NB4 (cell line): ENCODE measurements at regions not wholly inside any gene's neighbourhood (a gene's known extent, or its start where the extent isn't known, plus 50 kb on each side); places are given as distances from the start of the nearest gene placed in this dataset.

Source experiments
- DNase-seq: peaks from one replicate; pipeline ENCODE4 v3.0.0; 2010; ENCODE audit warnings: low read depth
- H3K4me3 ChIP-seq: one replicate; pipeline ENCODE4 v1.5.1; 2011; ENCODE audit warnings: mild to moderate bottlenecking, low read depth, low read length, moderate library complexity
- MYC ChIP-seq: IDR thresholded peaks from 2 replicates; pipeline ENCODE4 v1.6.1; 2011; ENCODE audit warnings: low read depth, low read length
- POLR2A ChIP-seq: IDR thresholded peaks from 2 replicates; pipeline ENCODE4 v1.6.1; 2011; ENCODE audit warnings: mild to moderate bottlenecking; ENCODE audit not compliant: insufficient read length; ENCODE audit errors: extremely low read depth
- TF ChIP-seq, protein P1 (sequence below): IDR thresholded peaks from 2 replicates; pipeline ENCODE4 v1.6.1; 2011; ENCODE audit warnings: low read depth, low read length
- TF ChIP-seq, protein P2 (sequence below): IDR thresholded peaks from one replicate; pipeline ENCODE4 v1.5.1; 2012; ENCODE audit warnings: low read depth, low read length

DNA sequence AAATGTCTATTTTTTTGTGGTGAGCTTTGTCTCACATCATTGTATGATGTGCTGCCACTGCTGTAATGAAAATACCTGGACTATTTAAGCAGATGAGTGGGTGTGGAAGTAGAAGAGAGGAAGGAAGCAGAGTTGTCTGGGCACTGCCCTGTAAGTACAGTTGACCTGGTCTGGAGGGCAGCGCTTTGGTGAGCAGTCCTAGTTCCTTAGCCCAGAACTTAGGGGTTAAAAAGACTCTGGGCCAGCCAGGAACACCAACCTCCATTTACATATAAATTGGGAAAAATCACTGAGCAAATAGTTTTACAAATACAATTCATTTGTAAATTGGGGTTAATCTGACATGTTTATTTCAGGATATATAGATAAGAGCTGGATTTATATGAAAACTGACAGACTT lies 347.1 kb upstream of the FAT1 start:
- no peak for TF ChIP-seq MYC
- no peak overlapping the region for H3K4me3 ChIP-seq
- DNase-seq, result no peak

DNA sequence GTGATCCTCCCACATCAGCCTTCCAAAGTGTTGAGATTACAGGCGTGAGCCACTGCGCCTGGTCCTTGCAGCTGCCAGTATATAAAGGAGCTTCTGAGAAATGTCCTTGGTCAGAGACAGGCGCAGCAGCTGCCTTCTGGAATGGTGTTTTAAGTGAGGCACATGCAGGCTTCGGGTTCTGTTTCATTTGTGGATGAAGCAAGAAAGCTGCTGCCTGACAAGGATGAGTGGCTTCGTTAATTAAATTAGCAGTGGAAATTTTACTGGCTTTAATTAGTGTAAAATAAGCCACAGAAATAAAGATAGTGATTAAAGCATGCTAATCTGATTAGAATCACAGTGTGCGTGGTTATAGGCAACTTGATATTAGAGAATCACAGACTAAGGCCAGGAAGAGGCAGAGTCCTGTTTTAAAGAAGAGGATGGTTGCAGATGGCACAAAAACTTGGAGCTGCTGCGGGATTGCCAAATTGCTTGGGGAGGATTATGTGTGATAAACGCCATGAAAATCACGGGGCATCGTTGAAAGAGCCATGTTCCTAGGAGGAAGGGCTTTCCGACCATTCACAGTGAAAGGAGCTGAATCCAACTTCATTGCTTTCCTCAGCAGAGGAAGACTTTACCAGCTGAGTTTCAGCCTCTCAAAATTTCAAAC lies 348.4 kb upstream of the FAT1 start:
- TF ChIP-seq POLR2A, result no peak
- TF ChIP-seq MYC, result no peak
- TF ChIP-seq, protein P1, sequence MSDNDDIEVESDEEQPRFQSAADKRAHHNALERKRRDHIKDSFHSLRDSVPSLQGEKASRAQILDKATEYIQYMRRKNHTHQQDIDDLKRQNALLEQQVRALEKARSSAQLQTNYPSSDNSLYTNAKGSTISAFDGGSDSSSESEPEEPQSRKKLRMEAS, result no peak
- TF ChIP-seq, protein P2, sequence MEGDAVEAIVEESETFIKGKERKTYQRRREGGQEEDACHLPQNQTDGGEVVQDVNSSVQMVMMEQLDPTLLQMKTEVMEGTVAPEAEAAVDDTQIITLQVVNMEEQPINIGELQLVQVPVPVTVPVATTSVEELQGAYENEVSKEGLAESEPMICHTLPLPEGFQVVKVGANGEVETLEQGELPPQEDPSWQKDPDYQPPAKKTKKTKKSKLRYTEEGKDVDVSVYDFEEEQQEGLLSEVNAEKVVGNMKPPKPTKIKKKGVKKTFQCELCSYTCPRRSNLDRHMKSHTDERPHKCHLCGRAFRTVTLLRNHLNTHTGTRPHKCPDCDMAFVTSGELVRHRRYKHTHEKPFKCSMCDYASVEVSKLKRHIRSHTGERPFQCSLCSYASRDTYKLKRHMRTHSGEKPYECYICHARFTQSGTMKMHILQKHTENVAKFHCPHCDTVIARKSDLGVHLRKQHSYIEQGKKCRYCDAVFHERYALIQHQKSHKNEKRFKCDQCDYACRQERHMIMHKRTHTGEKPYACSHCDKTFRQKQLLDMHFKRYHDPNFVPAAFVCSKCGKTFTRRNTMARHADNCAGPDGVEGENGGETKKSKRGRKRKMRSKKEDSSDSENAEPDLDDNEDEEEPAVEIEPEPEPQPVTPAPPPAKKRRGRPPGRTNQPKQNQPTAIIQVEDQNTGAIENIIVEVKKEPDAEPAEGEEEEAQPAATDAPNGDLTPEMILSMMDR, result no peak
- H3K4me3 ChIP-seq, result no peak overlapping the region
- no peak for DNase-seq

DNA sequence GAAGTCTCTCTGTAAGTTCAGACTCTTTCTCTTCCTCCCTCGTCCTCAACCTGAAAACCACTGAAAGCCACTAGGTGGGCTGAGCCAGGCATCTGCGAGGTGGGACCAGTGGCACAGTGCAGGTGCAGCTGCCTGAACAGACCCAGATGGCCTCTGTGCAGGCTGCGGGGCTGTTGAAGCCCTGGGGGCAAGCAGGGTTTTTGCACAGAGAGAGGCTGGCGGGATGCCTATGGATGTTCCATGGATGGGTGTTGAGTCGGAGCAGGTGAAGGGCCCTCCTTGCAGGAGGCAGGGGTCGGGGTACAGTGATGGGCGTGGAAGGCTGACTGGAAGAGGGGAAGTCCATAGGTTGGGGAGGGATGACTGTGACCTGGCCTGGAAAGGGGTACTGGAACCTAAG lies 350.2 kb upstream of the FAT1 start:
- H3K4me3 ChIP-seq, result no peak overlapping the region
- TF ChIP-seq, protein P1, result no peak
- no peak for DNase-seq

DNA sequence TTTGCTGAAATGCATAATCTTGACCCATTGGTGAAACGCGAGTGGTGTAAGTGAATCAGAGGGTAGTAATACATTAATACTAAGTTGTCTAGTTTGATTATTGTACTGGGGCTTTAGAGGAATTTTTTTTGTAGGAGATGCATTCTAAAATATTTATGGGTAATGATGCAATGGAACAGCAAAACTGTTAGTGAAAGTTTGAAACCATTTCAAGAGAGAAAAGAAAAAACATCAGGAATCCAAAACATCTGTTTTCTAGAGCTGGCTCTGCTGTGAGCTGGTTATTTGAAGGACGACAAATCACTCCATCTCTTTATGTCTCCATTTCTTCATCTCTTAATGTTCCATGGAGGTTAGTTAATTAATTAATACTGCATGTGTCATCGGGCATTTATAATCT lies 351.9 kb upstream of the FAT1 start:
- TF ChIP-seq POLR2A (no peak), MYC (no peak)
- TF ChIP-seq, protein P1, result no peak
- TF ChIP-seq, protein P2, result no peak
- no peak for DNase-seq
- H3K4me3 ChIP-seq, result no peak overlapping the region

DNA sequence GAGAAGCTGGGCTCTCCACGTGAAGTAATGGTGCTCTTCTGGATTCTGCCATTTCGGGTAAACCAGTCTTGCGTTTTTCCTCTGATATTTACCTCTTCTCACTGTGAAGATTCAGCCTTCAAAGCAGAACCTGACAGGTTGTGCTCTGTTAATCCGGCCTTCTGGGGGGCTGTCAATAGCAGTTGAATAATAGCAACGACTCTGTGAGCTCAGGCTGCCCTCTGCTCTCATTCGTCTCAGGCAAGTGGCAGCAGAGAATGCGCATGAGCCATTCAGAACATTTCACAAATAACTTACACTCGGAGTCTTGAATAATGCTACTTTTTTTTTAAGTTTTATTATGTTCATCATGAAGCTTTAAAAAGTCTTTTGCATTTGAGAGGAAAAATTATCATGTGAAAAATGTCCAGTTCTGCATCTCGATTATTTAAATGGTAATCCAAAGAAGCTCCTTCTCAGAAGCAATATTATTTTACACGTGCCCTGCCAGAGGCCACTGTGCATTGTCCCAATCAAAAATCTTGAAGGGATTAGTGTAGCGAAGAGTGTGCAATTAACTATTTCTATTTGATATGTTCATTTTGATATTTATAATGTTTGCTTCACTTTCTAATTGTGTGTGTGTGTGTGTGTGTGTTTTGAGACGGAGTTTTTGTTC lies 354.2 kb upstream of the FAT1 start:
- DNase-seq, result no peak
- no peak for TF ChIP-seq MYC
- TF ChIP-seq, protein P1, result no peak
- TF ChIP-seq, protein P2, result no peak
- no peak for TF ChIP-seq POLR2A
- no peak overlapping the region for H3K4me3 ChIP-seq

DNA sequence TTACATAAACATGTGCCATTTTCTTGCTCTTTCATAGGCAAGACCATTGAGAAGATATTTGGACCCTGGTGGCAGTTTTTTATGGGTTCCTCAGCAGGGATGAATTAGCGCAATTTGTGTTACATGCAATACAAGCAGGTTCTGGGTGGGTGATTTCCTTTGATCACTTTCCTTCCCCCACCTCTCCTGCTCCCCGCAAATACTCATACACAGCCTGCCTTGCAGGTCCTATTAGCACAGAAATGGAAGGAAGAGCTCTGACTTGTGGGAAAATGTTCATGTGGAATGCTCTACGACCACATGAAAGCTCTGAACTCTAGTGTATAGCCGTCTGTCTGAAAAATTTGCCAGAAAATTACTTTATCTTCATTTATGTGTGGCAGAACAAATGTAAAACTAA lies 361.0 kb upstream of the FAT1 start:
- no peak for DNase-seq
- no peak for TF ChIP-seq POLR2A
- TF ChIP-seq, protein P1, result no peak
- no peak for TF ChIP-seq MYC
- TF ChIP-seq, protein P2, result no peak
- no peak overlapping the region for H3K4me3 ChIP-seq

DNA sequence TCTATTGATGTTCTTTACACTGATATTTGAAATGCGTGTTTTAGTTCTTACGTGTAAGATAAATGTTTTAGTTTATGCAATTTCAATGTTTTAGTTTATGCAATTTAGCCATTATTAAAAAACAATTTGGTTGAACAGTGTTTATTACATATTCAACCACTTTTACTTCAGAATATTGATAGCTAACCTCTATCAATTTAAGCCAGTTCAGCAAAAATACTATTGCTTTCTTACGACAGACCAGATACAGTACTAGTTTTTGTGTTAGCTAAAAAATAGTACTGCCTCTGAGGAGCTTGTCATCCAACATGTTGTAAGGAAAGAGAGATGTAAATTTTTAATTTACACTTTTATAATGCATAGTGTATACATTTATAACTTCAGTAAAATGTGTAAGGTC lies 361.7 kb upstream of the FAT1 start:
- no peak overlapping the region for H3K4me3 ChIP-seq
- no peak for DNase-seq
- TF ChIP-seq, protein P2, result no peak
- TF ChIP-seq, protein P1, result no peak
- no peak for TF ChIP-seq POLR2A
